LNCaP clone FGC (cell line): ENCODE measurements at regions not wholly inside any gene's neighbourhood (a gene's known extent, or its start where the extent isn't known, plus 50 kb on each side); places are given as distances from the start of the nearest gene placed in this dataset.
"Not testable (repeated sequence)": the region's sequence is repeated elsewhere in the genome, so short reads cannot be mapped to it uniquely, and the experiment has no call there.

Source experiments
- DNase-seq: peaks from one replicate; pipeline ENCODE4 v3.0.0-alpha.2; 2011; ENCODE audit warnings: low read depth
- H3K4me3 ChIP-seq: 2 replicates; pipeline ENCODE4 v1.5.1; 2011; ENCODE audit warnings: mild to moderate bottlenecking, low read depth, low read length, control low read depth
- TF ChIP-seq, protein P1 (sequence below): IDR thresholded peaks from 2 replicates; pipeline ENCODE4 v1.5.1; 2012; ENCODE audit warnings: mild to moderate bottlenecking; ENCODE audit not compliant: control insufficient read depth, insufficient read depth; ENCODE audit errors: extremely low read depth

DNA sequence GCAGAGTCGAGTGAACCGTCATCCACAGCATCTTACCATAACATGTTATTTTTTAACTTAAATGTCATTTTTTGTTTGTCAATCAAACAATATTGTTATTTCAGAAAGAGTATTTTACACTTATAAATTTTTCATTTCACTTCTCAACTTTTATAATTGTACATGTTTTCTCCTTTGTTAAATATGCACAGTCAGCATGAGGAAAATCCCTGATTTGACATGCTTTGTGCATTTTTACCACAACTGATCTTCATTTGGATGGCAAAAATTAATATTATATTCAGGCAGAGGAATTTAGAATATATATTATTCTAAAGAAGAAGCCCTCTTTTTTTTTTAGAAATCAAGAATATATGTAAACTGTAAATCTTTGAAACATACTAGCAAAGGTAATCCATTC is 958.0 kb upstream of the PCDH7 start:
- no peak for DNase-seq
- H3K4me3 ChIP-seq, result no peak overlapping the region
- TF ChIP-seq, protein P1, sequence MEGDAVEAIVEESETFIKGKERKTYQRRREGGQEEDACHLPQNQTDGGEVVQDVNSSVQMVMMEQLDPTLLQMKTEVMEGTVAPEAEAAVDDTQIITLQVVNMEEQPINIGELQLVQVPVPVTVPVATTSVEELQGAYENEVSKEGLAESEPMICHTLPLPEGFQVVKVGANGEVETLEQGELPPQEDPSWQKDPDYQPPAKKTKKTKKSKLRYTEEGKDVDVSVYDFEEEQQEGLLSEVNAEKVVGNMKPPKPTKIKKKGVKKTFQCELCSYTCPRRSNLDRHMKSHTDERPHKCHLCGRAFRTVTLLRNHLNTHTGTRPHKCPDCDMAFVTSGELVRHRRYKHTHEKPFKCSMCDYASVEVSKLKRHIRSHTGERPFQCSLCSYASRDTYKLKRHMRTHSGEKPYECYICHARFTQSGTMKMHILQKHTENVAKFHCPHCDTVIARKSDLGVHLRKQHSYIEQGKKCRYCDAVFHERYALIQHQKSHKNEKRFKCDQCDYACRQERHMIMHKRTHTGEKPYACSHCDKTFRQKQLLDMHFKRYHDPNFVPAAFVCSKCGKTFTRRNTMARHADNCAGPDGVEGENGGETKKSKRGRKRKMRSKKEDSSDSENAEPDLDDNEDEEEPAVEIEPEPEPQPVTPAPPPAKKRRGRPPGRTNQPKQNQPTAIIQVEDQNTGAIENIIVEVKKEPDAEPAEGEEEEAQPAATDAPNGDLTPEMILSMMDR, result no peak

GRCh38 chr4:29770627-29771026 is 949.5 kb upstream of the PCDH7 start:
- DNase-seq, result no peak
- no peak overlapping the region for H3K4me3 ChIP-seq
- TF ChIP-seq, protein P1, result no peak

DNA sequence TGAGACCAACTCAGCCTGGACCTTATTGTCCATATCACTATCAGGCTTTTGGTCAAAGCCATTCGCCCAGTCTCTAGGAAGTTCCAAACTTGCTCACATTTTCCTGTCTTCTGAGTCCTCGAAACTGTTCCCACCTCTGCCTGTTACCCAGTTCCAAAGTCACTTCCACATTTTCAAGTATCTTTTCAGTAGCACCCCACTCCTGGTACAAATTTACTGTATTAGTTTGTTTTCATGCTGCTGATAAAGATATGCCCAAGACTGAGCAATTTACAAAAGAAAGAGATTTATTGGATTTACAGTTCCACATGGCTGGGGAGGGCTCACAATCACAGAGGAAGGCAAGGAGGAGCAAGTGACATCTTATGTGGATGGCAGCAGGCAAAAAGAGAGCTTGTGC is 932.0 kb upstream of the PCDH7 start:
- H3K4me3 ChIP-seq, DNase-seq: not testable (repeated sequence)

DNA sequence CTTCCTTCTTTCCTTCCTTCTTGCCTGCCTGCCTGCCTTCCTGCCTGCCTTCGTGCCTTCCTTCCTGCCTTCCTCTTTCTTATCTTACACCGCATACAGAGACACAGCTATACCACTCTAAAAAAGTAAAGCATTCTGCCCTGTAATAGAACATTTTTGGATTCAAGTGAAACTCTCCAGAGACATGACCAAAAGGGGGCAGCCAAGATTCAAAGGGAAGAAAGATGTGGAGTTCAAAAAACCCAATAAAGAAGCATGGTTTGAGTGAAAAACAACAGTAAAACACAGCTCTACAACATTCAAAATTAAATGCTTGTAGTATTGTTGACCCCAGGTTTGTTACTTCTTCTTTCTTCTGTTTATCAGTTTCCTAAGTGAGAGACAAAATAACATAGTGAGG is 914.9 kb upstream of the PCDH7 start:
- H3K4me3 ChIP-seq, result no peak overlapping the region
- TF ChIP-seq, protein P1, result peak; percentile 33; the same call in 1 of the 2 replicates
- DNase-seq, result no peak

- TF ChIP-seq, protein P1, result no peak
- H3K4me3 ChIP-seq, result no peak overlapping the region
- no peak for DNase-seq
Observed at GRCh38 chr4:29805916-29806480, 914.2 kb upstream of the PCDH7 start.

- TF ChIP-seq, protein P1, result no peak
- DNase-seq, result no peak
- no peak overlapping the region for H3K4me3 ChIP-seq
Observed at GRCh38 chr4:29817961-29818360, 902.2 kb upstream of the PCDH7 start.

- DNase-seq, result no peak
- TF ChIP-seq, protein P1, result no peak
- no peak overlapping the region for H3K4me3 ChIP-seq
Observed at GRCh38 chr4:29829067-29829466, 891.1 kb upstream of the PCDH7 start.

DNA sequence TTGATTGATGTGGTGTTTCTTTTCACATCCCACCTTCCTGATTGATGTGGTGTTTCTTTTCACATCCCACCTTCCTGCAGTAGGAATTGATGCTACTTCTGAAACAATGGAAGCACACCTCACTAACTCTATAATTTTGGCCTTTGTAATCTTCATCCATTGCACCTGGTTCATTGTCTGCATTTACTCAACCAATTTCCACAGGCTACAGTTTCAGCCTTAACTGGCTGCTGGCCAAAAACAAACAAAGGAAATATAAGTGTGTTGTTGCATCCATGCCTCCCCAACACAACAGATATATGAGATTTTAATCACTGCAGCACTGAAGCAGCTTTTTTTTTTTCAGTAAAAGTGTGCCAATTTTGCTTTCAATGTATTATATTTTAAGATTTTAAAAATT is 867.6 kb upstream of the PCDH7 start:
- no peak overlapping the region for H3K4me3 ChIP-seq
- TF ChIP-seq, protein P1, result no peak
- DNase-seq, result no peak
